ENCODE measurements at regions not wholly inside any gene's neighbourhood (a gene's known extent, or its start where the extent isn't known, plus 50 kb on each side); places are given as distances from the start of the nearest gene placed in this dataset.

DNA sequence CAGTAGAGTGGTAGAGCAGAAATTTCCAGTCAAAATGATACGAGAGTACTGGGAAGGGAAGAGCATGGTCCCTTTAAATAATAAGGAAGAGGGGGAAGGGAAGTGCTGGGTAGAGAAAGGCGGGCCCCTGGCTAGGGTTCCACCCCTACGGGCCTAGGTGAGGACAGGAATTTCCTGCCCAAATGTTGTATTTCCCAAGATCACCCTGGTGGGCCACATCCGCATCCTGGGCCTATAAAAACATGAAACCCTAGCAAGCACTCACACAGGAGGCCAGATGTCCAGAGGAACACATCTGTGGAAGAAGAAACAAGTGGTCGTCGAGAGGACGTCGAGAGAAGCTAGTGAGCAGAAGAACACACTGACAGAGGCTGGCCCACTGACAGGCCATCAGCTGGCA is 661.2 kb downstream of the SQOR start:
- no peak overlapping the region for H3K4me3 ChIP-seq (ENCODE audit: low read length)
- no peaks in the 10 kb centered on the region for H3K27me3 ChIP-seq (ENCODE audit: control insufficient read depth, low read length)
- H3K9me3 ChIP-seq (ENCODE audit: control insufficient read depth, insufficient read depth, low read length) = no peaks in the 10 kb centered on the region
- no peak overlapping the region for H3K27ac ChIP-seq (ENCODE audit: low read depth, low read length)
- H4K20me1 ChIP-seq (ENCODE audit: control insufficient read depth, insufficient read depth, low read depth, low read length) = no peaks in the 10 kb centered on the region
- H3K36me3 ChIP-seq (ENCODE audit: control insufficient read depth, low read length) = no peaks in the 10 kb centered on the region
- no peaks in the 10 kb centered on the region for H3K9me2 ChIP-seq (replicated peaks; ENCODE audit: control insufficient read depth, low read length)
- TF ChIP-seq, protein P1, sequence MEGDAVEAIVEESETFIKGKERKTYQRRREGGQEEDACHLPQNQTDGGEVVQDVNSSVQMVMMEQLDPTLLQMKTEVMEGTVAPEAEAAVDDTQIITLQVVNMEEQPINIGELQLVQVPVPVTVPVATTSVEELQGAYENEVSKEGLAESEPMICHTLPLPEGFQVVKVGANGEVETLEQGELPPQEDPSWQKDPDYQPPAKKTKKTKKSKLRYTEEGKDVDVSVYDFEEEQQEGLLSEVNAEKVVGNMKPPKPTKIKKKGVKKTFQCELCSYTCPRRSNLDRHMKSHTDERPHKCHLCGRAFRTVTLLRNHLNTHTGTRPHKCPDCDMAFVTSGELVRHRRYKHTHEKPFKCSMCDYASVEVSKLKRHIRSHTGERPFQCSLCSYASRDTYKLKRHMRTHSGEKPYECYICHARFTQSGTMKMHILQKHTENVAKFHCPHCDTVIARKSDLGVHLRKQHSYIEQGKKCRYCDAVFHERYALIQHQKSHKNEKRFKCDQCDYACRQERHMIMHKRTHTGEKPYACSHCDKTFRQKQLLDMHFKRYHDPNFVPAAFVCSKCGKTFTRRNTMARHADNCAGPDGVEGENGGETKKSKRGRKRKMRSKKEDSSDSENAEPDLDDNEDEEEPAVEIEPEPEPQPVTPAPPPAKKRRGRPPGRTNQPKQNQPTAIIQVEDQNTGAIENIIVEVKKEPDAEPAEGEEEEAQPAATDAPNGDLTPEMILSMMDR (IDR thresholded peaks at IDR 0.05; ENCODE audit: low read depth, low read length, poor library complexity, severe bottlenecking) = no peak
- TF ChIP-seq EZH2phosphoT487 (IDR thresholded peaks at IDR 0.05; ENCODE audit: borderline replicate concordance, low read length) = no peak
- peaks cover 20% of the 10 kb centered on the region for H3K4me1 ChIP-seq (ENCODE audit: control insufficient read depth, low read length)
- H3K4me2 ChIP-seq (ENCODE audit: low read length) = no peak overlapping the region
- H3F3A ChIP-seq (ENCODE audit: control insufficient read depth, insufficient read depth) = no peaks in the 10 kb centered on the region
- H3K79me2 ChIP-seq (ENCODE audit: control insufficient read depth, low read length) = no peaks in the 10 kb centered on the region

DNA sequence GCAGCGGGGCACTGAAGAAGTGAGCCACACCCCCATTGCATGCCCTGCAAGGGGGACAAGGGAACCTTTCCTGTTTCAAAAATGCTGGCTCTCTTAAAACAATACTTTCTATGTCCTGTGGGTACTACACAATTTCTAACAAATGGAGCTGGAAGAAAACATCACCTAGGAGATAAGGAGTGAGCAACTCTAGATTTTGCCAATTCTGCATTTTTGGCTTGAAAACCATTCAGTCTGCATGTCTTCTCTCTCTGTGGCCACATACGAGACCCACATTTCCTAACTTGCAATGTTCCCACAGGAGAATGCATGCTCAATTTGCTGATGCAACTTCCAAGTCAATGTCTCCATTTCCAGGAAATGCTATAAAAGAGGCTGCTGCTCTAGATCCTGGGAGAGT is 662.0 kb downstream of the SQOR start:
- H3K4me1 ChIP-seq (ENCODE audit: control insufficient read depth, low read length) = peaks cover 20% of the 10 kb centered on the region
- H3K9me3 ChIP-seq (ENCODE audit: control insufficient read depth, insufficient read depth, low read length) = no peaks in the 10 kb centered on the region
- no peaks in the 10 kb centered on the region for H3K79me2 ChIP-seq (ENCODE audit: control insufficient read depth, low read length)
- no peak overlapping the region for H3K4me3 ChIP-seq (ENCODE audit: low read length)
- H3K36me3 ChIP-seq (ENCODE audit: control insufficient read depth, low read length) = no peaks in the 10 kb centered on the region
- H3K4me2 ChIP-seq (ENCODE audit: low read length) = no peak overlapping the region; the same call in 1 of the 2 replicates
- H3F3A ChIP-seq (ENCODE audit: control insufficient read depth, insufficient read depth) = no peaks in the 10 kb centered on the region
- H4K20me1 ChIP-seq (ENCODE audit: control insufficient read depth, insufficient read depth, low read depth, low read length) = no peaks in the 10 kb centered on the region
- H3K27ac ChIP-seq (ENCODE audit: low read depth, low read length) = no peak overlapping the region
- H3K9me2 ChIP-seq (replicated peaks; ENCODE audit: control insufficient read depth, low read length) = no peaks in the 10 kb centered on the region
- TF ChIP-seq, protein P1 (IDR thresholded peaks at IDR 0.05; ENCODE audit: low read depth, low read length, poor library complexity, severe bottlenecking) = no peak
- no peak for TF ChIP-seq EZH2phosphoT487 (IDR thresholded peaks at IDR 0.05; ENCODE audit: borderline replicate concordance, low read length)
- no peaks in the 10 kb centered on the region for H3K27me3 ChIP-seq (ENCODE audit: control insufficient read depth, low read length)

DNA sequence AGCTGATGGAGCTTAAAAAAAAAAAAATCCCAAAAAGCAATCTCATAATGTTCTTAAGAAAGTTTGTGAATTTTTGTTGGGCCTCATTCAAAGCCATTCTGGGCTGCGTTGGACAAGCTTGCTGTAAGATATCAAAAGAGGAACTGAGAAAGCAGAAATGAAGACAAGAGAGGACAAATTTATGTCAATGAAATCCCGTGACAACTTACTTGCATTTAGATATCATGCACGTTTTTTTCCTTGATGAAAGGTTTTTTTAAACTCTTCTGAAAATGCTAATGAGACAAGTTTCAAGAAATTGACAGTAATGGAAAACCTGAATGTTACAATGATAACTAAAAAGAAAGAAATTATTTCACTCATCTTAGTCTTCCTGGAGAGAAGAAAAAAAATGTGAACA is 662.9 kb downstream of the SQOR start:
- Histone ChIP-seq H3K4me1 (ENCODE audit: control insufficient read depth, low read length) (peaks cover 20% of the 10 kb centered on the region), H3K9me3 (ENCODE audit: control insufficient read depth, insufficient read depth, low read length) (no peaks in the 10 kb centered on the region), H3K4me2 (ENCODE audit: low read length) (peak overlapping the region; percentile 33), H3K36me3 (ENCODE audit: control insufficient read depth, low read length) (no peaks in the 10 kb centered on the region), H3K27me3 (ENCODE audit: control insufficient read depth, low read length) (no peaks in the 10 kb centered on the region), H4K20me1 (ENCODE audit: control insufficient read depth, insufficient read depth, low read depth, low read length) (no peaks in the 10 kb centered on the region), H3K4me3 (ENCODE audit: low read length) (peak overlapping the region; percentile 3; the same call in 1 of the 2 replicates), H3K9me2 (replicated peaks; ENCODE audit: control insufficient read depth, low read length) (no peaks in the 10 kb centered on the region), H3F3A (ENCODE audit: control insufficient read depth, insufficient read depth) (no peaks in the 10 kb centered on the region), H3K79me2 (ENCODE audit: control insufficient read depth, low read length) (no peaks in the 10 kb centered on the region), H3K27ac (ENCODE audit: low read depth, low read length) (peak overlapping the region; percentile 40)
- TF ChIP-seq EZH2phosphoT487 (IDR thresholded peaks at IDR 0.05; ENCODE audit: borderline replicate concordance, low read length) = no peak
- TF ChIP-seq, protein P1 (IDR thresholded peaks at IDR 0.05; ENCODE audit: low read depth, low read length, poor library complexity, severe bottlenecking) = no peak
